Chondrocyte (in vitro differentiated cells): ENCODE measurements at regions not wholly inside any gene's neighbourhood (a gene's known extent, or its start where the extent isn't known, plus 50 kb on each side); places are given as distances from the start of the nearest gene placed in this dataset.

Experiments used
- DNase-seq: peaks from one replicate; pipeline ENCODE4 v3.0.0; 2021; ENCODE audit warnings: mixed read lengths, low spot score
- H3K27ac Mint-ChIP-seq: one replicate; pipeline ENCODE4 v1.8.0; 2021; ENCODE audit warnings: mild to moderate bottlenecking, moderate library complexity, mixed read lengths; ENCODE audit not compliant: unreplicated experiment
- H3K27me3 Mint-ChIP-seq: 2 replicates; pipeline ENCODE4 v1.8.0; 2021; ENCODE audit warnings: low read depth, mixed read lengths
- H3K36me3 Mint-ChIP-seq: 2 replicates; pipeline ENCODE4 v1.8.0; 2021; ENCODE audit warnings: low read depth, mixed read lengths
- H3K4me1 Mint-ChIP-seq: 2 replicates; pipeline ENCODE4 v1.8.0; 2021; ENCODE audit warnings: low read depth, mild to moderate bottlenecking, mixed read lengths
- H3K4me3 Mint-ChIP-seq: one replicate; pipeline ENCODE4 v1.8.0; 2021; ENCODE audit warnings: mild to moderate bottlenecking, moderate library complexity, mixed read lengths; ENCODE audit not compliant: unreplicated experiment
- H3K9me3 Mint-ChIP-seq: 2 replicates; pipeline ENCODE4 v1.8.0; 2021; ENCODE audit warnings: low read depth, mixed read lengths
- CTCF ChIP-seq: fragments of 200-600 bp; sonication (generic); IDR thresholded peaks from 2 replicates; pipeline ENCODE4 v1.5.0; 2021; ENCODE audit warnings: antibody characterized with exemption, mild to moderate bottlenecking, moderate library complexity

- Mint-ChIP-seq H3K9me3 (peaks cover 4% of the 10 kb centered on the region), H3K4me1 (no peaks in the 10 kb centered on the region), H3K27me3 (peaks cover 2% of the 10 kb centered on the region), H3K36me3 (no peaks in the 10 kb centered on the region), H3K4me3 (no peak overlapping the region), H3K27ac (no peak overlapping the region)
- DNase-seq = no peak
- no peak for TF ChIP-seq CTCF
Measured at GRCh38 chr4:92106816-92107215, 196.9 kb upstream of the GRID2 start.

- no peak for DNase-seq
- Mint-ChIP-seq H3K4me3 (no peak overlapping the region), H3K27ac (no peak overlapping the region), H3K36me3 (no peaks in the 10 kb centered on the region), H3K27me3 (no peaks in the 10 kb centered on the region), H3K9me3 (no peaks in the 10 kb centered on the region), H3K4me1 (no peaks in the 10 kb centered on the region)
- no peak for TF ChIP-seq CTCF
Measured at GRCh38 chr4:92111493-92111892, 192.3 kb upstream of the GRID2 start.

GRCh38 chr4:92112805-92113204 is 191.0 kb upstream of the GRID2 start:
- no peaks in the 10 kb centered on the region for H3K4me1 Mint-ChIP-seq
- H3K9me3 Mint-ChIP-seq = no peaks in the 10 kb centered on the region
- H3K4me3 Mint-ChIP-seq = no peak overlapping the region
- H3K27ac Mint-ChIP-seq = no peak overlapping the region
- H3K27me3 Mint-ChIP-seq = peaks cover 2% of the 10 kb centered on the region
- H3K36me3 Mint-ChIP-seq = no peaks in the 10 kb centered on the region
- TF ChIP-seq CTCF = no peak
- DNase-seq = no peak

GRCh38 chr4:92120810-92121498 is 182.8 kb upstream of the GRID2 start:
- H3K27me3 Mint-ChIP-seq = peaks cover 5% of the 10 kb centered on the region

GRCh38 chr4:92122911-92123310 is 180.9 kb upstream of the GRID2 start:
- Mint-ChIP-seq H3K36me3 (no peaks in the 10 kb centered on the region), H3K27ac (no peak overlapping the region), H3K9me3 (peaks cover 2% of the 10 kb centered on the region), H3K4me1 (no peaks in the 10 kb centered on the region), H3K4me3 (no peak overlapping the region), H3K27me3 (peaks cover 3% of the 10 kb centered on the region)
- no peak for DNase-seq
- no peak for TF ChIP-seq CTCF

More at GRCh38 chr4:92120810-92121498, 182.8 kb upstream of the GRID2 start:
- Mint-ChIP-seq H3K27ac (no peak overlapping the region), H3K4me1 (no peaks in the 10 kb centered on the region), H3K9me3 (no peaks in the 10 kb centered on the region), H3K36me3 (no peaks in the 10 kb centered on the region), H3K4me3 (no peak overlapping the region)
- TF ChIP-seq CTCF = no peak
- DNase-seq = no peak
